GM23338 (cell line): ENCODE measurements at regions not wholly inside any gene's neighbourhood (a gene's known extent, or its start where the extent isn't known, plus 50 kb on each side); places are given as distances from the start of the nearest gene placed in this dataset.
"Not testable (repeated sequence)": the region's sequence is repeated elsewhere in the genome, so short reads cannot be mapped to it uniquely, and the experiment has no call there.

Experiments used
- ATAC-seq: fragments of 200-7000 bp; cut with Tn5 transposase; 3 replicates; pipeline ENCODE4 v1.9.1; 2020
- DNase-seq: peaks from one replicate; pipeline ENCODE4 v3.0.0-alpha.2; 2015; ENCODE audit warnings: low spot score
- H2AFZ ChIP-seq: fragments of 200-600 bp; sonication (generic); 2 replicates; pipeline ENCODE4 v1.8.0; 2016; ENCODE audit warnings: antibody characterized with exemption, mild to moderate bottlenecking, moderate library complexity
- H3F3A ChIP-seq: fragments of 200-600 bp; sonication (generic); replicated peaks from 2 replicates; pipeline ENCODE4 v1.8.0; 2017; ENCODE audit warnings: antibody characterized with exemption, mixed run types, low read depth
- H3K27ac ChIP-seq: fragments of 200-600 bp; sonication (generic); 2 replicates; pipeline ENCODE4 v1.6.1; 2016; ENCODE audit warnings: low read depth
- H3K27me3 ChIP-seq: fragments of 200-600 bp; sonication (generic); 2 replicates; pipeline ENCODE4 v1.8.0; 2016; ENCODE audit warnings: mild to moderate bottlenecking, mixed run types, moderate library complexity; ENCODE audit not compliant: insufficient read depth
- H3K36me3 ChIP-seq: fragments of 200-600 bp; sonication (generic); 2 replicates; pipeline ENCODE4 v1.8.0; 2016; ENCODE audit warnings: mild to moderate bottlenecking; ENCODE audit not compliant: insufficient read depth
- H3K4me1 ChIP-seq: fragments of 200-600 bp; sonication (generic); 2 replicates; pipeline ENCODE4 v1.8.0; 2016; ENCODE audit warnings: mild to moderate bottlenecking, moderate library complexity; ENCODE audit not compliant: insufficient read depth
- H3K4me2 ChIP-seq: fragments of 200-600 bp; sonication (generic); 2 replicates; pipeline ENCODE4 v1.7.1; 2017; ENCODE audit warnings: mixed run types
- H3K4me3 ChIP-seq: fragments of 200-600 bp; sonication (generic); 2 replicates; pipeline ENCODE4 v1.6.1; 2016; ENCODE audit warnings: mixed run types
- H3K79me2 ChIP-seq: fragments of 200-600 bp; sonication (generic); replicated peaks from 2 replicates; pipeline ENCODE4 v1.8.0; 2017; ENCODE audit warnings: mild to moderate bottlenecking; ENCODE audit not compliant: insufficient read depth
- H3K9me2 ChIP-seq: fragments of 200-600 bp; sonication (generic); 2 replicates; pipeline ENCODE4 v1.8.0; 2017; ENCODE audit not compliant: insufficient read depth
- H4K20me1 ChIP-seq: fragments of 200-600 bp; sonication (generic); replicated peaks from 2 replicates; pipeline ENCODE4 v1.8.0; 2017; ENCODE audit warnings: mild to moderate bottlenecking; ENCODE audit not compliant: insufficient read depth
- H3K27ac Mint-ChIP-seq: 2 replicates; pipeline ENCODE4 v1.8.0; 2020; ENCODE audit warnings: inconsistent platforms, mild to moderate bottlenecking, moderate library complexity, mixed read lengths
- H3K27me3 Mint-ChIP-seq: 3 replicates; pipeline ENCODE4 v1.8.0; 2022; ENCODE audit warnings: low read depth, mild to moderate bottlenecking, moderate library complexity, mixed read lengths, inconsistent platforms; ENCODE audit not compliant: insufficient read depth, poor library complexity
- H3K36me3 Mint-ChIP-seq: 3 replicates; pipeline ENCODE4 v1.8.0; 2021; ENCODE audit warnings: low read depth, mild to moderate bottlenecking, inconsistent platforms, moderate library complexity, mixed read lengths
- H3K4me1 Mint-ChIP-seq: 3 replicates; pipeline ENCODE4 v1.8.0; 2020; ENCODE audit warnings: mild to moderate bottlenecking, inconsistent platforms, mixed read lengths
- H3K4me3 Mint-ChIP-seq: 3 replicates; pipeline ENCODE4 v1.8.0; 2021; ENCODE audit warnings: moderate library complexity, mild to moderate bottlenecking, inconsistent platforms, mixed read lengths
- H3K9me3 Mint-ChIP-seq: 3 replicates; pipeline ENCODE4 v1.8.0; 2020; ENCODE audit warnings: moderate library complexity, mild to moderate bottlenecking, inconsistent platforms, mixed read lengths
- CREB1 ChIP-seq: fragments of 250-450 bp; sonication (Bioruptor Pico); IDR thresholded peaks from 2 replicates; pipeline ENCODE4 v1.5.0; 2020; ENCODE audit warnings: low read depth, mild to moderate bottlenecking, moderate library complexity
- EZH2 ChIP-seq: fragments of 200-600 bp; sonication (generic); IDR thresholded peaks from one replicate; pipeline ENCODE4 v1.8.0; 2017; ENCODE audit warnings: antibody characterized with exemption, mild to moderate bottlenecking, low read depth; ENCODE audit not compliant: unreplicated experiment
- EZH2phosphoT487 ChIP-seq: fragments of 200-600 bp; sonication (generic); IDR thresholded peaks from one replicate; pipeline ENCODE4 v1.8.1; 2018; ENCODE audit warnings: antibody characterized with exemption; ENCODE audit not compliant: unreplicated experiment
- JUNB ChIP-seq: IDR thresholded peaks from one replicate; pipeline ENCODE4 v1.6.1; 2016; ENCODE audit warnings: antibody characterized with exemption; ENCODE audit not compliant: unreplicated experiment
- NANOG ChIP-seq: IDR thresholded peaks from 2 replicates; pipeline ENCODE4 v1.6.1; 2016; ENCODE audit warnings: antibody characterized with exemption, borderline replicate concordance
- POLR2AphosphoS5 ChIP-seq: IDR thresholded peaks from 2 replicates; pipeline ENCODE4 v1.6.1; 2016; ENCODE audit warnings: antibody characterized with exemption, low read depth
- STAT1 ChIP-seq: IDR thresholded peaks from one replicate; pipeline ENCODE4 v1.6.1; 2016; ENCODE audit warnings: antibody characterized with exemption; ENCODE audit not compliant: unreplicated experiment
- ZNF114 ChIP-seq: fragments of 250-450 bp; sonication (Bioruptor Pico); IDR thresholded peaks from 2 replicates; pipeline ENCODE4 v1.5.0; 2020; ENCODE audit warnings: mild to moderate bottlenecking, moderate library complexity
- ZNF331 ChIP-seq: fragments of 250-450 bp; sonication (Bioruptor Pico); IDR thresholded peaks from 2 replicates; pipeline ENCODE4 v1.5.0; 2020; ENCODE audit warnings: low read depth, mild to moderate bottlenecking, moderate library complexity
- TF ChIP-seq, protein P1 (sequence below), 2 experiments: fragments of 200-600 bp in 1 of 2; sonication (generic) in 1 of 2; conservative IDR thresholded peaks; 2 replicates each; pipeline versions ENCODE4 v1.5.1 to v1.6.1; 2016 to 2017; ENCODE audit warnings: antibody characterized with exemption in 2 of 2, low read depth in 2 of 2, mild to moderate bottlenecking in 2 of 2, moderate library complexity in 1 of 2
- TF ChIP-seq, protein P2 (sequence below): IDR thresholded peaks from 2 replicates; pipeline ENCODE4 v1.6.1; 2016; ENCODE audit warnings: antibody characterized with exemption
- TF ChIP-seq, protein P3 (sequence below): fragments of 250-450 bp; sonication (Bioruptor Pico); IDR thresholded peaks from 2 replicates; pipeline ENCODE4 v1.5.0; 2020; ENCODE audit warnings: mild to moderate bottlenecking, moderate library complexity

GRCh38 chr5:143924979-143925325 lies 113.0 kb downstream of the HMHB1 start:
- not testable (repeated sequence) for H3K4me3 Mint-ChIP-seq, H3K36me3 Mint-ChIP-seq, H3K36me3 ChIP-seq, H3K4me2 ChIP-seq, H4K20me1 ChIP-seq, H3K79me2 ChIP-seq, H3K4me3 ChIP-seq, H2AFZ ChIP-seq, H3K27me3 Mint-ChIP-seq, H3K9me2 ChIP-seq, ATAC-seq, H3K9me3 Mint-ChIP-seq, H3K27me3 ChIP-seq, H3F3A ChIP-seq
- peaks cover 38% of the 10 kb centered on the region for H3K4me1 Mint-ChIP-seq
- peaks cover 30% of the 10 kb centered on the region for H3K4me1 ChIP-seq
- H3K27ac ChIP-seq: peak overlapping the region; percentile 68
- H3K27ac Mint-ChIP-seq: peak overlapping the region; percentile 29; the same call in 1 of the 2 replicates
- peak; percentile 12 for DNase-seq

- Mint-ChIP-seq H3K36me3 (peaks cover 2% of the 10 kb centered on the region; the same call in 1 of the 3 replicates), H3K27ac (no peak overlapping the region; the same call in 1 of the 2 replicates), H3K4me1 (peaks cover 31% of the 10 kb centered on the region), H3K27me3 (peaks cover 4% of the 10 kb centered on the region), H3K9me3 (peaks cover 8% of the 10 kb centered on the region; the same call in 1 of the 3 replicates), H3K4me3 (no peak overlapping the region)
- Histone ChIP-seq H3K9me2 (0 out of 2 replicates have a peak, but pooled peaks cover 3% of the 10 kb centered on the region), H3F3A (no peaks in the 10 kb centered on the region), H3K36me3 (no peaks in the 10 kb centered on the region), H3K27ac (peak overlapping the region; percentile 56), H4K20me1 (no peaks in the 10 kb centered on the region), H3K27me3 (no peaks in the 10 kb centered on the region), H3K4me3 (no peak overlapping the region), H3K79me2 (no peaks in the 10 kb centered on the region), H3K4me1 (peaks cover 23% of the 10 kb centered on the region), H2AFZ (no peak overlapping the region), H3K4me2 (0 out of 2 replicates have a peak overlapping the region, but pooled peaks have one; percentile 6)
- DNase-seq (peak; percentile 61), ATAC-seq (no peak)
- TF ChIP-seq POLR2AphosphoS5 (no peak), CREB1 (CRISPR knock-in tag) (no peak), EZH2 (no peak), STAT1 (no peak), NANOG (no peak), EZH2phosphoT487 (no peak), ZNF331 (CRISPR knock-in tag) (no peak), JUNB (no peak), ZNF114 (CRISPR knock-in tag) (no peak)
- TF ChIP-seq, protein P1, sequence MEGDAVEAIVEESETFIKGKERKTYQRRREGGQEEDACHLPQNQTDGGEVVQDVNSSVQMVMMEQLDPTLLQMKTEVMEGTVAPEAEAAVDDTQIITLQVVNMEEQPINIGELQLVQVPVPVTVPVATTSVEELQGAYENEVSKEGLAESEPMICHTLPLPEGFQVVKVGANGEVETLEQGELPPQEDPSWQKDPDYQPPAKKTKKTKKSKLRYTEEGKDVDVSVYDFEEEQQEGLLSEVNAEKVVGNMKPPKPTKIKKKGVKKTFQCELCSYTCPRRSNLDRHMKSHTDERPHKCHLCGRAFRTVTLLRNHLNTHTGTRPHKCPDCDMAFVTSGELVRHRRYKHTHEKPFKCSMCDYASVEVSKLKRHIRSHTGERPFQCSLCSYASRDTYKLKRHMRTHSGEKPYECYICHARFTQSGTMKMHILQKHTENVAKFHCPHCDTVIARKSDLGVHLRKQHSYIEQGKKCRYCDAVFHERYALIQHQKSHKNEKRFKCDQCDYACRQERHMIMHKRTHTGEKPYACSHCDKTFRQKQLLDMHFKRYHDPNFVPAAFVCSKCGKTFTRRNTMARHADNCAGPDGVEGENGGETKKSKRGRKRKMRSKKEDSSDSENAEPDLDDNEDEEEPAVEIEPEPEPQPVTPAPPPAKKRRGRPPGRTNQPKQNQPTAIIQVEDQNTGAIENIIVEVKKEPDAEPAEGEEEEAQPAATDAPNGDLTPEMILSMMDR (conservative IDR thresholded peaks at IDR 0.05; ENCODE audit: low read depth in 2 of 2): no peak
- TF ChIP-seq, protein P2, sequence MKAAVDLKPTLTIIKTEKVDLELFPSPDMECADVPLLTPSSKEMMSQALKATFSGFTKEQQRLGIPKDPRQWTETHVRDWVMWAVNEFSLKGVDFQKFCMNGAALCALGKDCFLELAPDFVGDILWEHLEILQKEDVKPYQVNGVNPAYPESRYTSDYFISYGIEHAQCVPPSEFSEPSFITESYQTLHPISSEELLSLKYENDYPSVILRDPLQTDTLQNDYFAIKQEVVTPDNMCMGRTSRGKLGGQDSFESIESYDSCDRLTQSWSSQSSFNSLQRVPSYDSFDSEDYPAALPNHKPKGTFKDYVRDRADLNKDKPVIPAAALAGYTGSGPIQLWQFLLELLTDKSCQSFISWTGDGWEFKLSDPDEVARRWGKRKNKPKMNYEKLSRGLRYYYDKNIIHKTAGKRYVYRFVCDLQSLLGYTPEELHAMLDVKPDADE: no peak
- TF ChIP-seq, protein P3, sequence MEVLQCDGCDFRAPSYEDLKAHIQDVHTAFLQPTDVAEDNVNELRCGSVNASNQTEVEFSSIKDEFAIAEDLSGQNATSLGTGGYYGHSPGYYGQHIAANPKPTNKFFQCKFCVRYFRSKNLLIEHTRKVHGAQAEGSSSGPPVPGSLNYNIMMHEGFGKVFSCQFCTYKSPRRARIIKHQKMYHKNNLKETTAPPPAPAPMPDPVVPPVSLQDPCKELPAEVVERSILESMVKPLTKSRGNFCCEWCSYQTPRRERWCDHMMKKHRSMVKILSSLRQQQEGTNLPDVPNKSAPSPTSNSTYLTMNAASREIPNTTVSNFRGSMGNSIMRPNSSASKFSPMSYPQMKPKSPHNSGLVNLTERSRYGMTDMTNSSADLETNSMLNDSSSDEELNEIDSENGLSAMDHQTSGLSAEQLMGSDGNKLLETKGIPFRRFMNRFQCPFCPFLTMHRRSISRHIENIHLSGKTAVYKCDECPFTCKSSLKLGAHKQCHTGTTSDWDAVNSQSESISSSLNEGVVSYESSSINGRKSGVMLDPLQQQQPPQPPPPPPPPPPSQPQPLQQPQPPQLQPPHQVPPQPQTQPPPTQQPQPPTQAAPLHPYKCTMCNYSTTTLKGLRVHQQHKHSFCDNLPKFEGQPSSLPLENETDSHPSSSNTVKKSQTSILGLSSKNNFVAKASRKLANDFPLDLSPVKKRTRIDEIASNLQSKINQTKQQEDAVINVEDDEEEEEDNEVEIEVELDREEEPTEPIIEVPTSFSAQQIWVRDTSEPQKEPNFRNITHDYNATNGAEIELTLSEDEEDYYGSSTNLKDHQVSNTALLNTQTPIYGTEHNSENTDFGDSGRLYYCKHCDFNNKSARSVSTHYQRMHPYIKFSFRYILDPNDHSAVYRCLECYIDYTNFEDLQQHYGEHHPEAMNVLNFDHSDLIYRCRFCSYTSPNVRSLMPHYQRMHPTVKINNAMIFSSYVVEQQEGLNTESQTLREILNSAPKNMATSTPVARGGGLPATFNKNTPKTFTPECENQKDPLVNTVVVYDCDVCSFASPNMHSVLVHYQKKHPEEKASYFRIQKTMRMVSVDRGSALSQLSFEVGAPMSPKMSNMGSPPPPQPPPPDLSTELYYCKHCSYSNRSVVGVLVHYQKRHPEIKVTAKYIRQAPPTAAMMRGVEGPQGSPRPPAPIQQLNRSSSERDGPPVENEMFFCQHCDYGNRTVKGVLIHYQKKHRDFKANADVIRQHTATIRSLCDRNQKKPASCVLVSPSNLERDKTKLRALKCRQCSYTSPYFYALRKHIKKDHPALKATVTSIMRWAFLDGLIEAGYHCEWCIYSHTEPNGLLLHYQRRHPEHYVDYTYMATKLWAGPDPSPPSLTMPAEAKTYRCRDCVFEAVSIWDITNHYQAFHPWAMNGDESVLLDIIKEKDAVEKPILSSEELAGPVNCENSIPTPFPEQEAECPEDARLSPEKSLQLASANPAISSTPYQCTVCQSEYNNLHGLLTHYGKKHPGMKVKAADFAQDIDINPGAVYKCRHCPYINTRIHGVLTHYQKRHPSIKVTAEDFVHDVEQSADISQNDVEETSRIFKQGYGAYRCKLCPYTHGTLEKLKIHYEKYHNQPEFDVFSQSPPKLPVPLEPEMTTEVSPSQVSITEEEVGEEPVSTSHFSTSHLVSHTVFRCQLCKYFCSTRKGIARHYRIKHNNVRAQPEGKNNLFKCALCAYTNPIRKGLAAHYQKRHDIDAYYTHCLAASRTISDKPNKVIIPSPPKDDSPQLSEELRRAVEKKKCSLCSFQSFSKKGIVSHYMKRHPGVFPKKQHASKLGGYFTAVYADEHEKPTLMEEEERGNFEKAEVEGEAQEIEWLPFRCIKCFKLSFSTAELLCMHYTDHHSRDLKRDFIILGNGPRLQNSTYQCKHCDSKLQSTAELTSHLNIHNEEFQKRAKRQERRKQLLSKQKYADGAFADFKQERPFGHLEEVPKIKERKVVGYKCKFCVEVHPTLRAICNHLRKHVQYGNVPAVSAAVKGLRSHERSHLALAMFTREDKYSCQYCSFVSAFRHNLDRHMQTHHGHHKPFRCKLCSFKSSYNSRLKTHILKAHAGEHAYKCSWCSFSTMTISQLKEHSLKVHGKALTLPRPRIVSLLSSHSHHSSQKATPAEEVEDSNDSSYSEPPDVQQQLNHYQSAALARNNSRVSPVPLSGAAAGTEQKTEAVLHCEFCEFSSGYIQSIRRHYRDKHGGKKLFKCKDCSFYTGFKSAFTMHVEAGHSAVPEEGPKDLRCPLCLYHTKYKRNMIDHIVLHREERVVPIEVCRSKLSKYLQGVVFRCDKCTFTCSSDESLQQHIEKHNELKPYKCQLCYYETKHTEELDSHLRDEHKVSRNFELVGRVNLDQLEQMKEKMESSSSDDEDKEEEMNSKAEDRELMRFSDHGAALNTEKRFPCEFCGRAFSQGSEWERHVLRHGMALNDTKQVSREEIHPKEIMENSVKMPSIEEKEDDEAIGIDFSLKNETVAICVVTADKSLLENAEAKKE (CRISPR knock-in tag): no peak
Measured at GRCh38 chr5:143929486-143929885, 117.5 kb downstream of the HMHB1 start.
